ENCODE measurements at regions not wholly inside any gene's neighbourhood (a gene's known extent, or its start where the extent isn't known, plus 50 kb on each side); places are given as distances from the start of the nearest gene placed in this dataset.

GRCh38 chr4:119745351-119745750 is 116.7 kb upstream of the PDE5A start:
- TF ChIP-seq POLR2A (IDR thresholded peaks at IDR 0.05) (no peak), CTCF (IDR thresholded peaks at IDR 0.05) (no peak), POLR2AphosphoS5 (IDR thresholded peaks at IDR 0.05; ENCODE audit: insufficient read depth in 1 of 2, low read depth in 1 of 2) (no peak)
- Histone ChIP-seq H3K4me1 (no peaks in the 10 kb centered on the region), H3K36me3 (no peaks in the 10 kb centered on the region), H3K9me3 (no peaks in the 10 kb centered on the region), H3K27ac (no peak overlapping the region), H3K4me3 (no peak overlapping the region), H3K27me3 (no peaks in the 10 kb centered on the region)
- no peak for DNase-seq (ENCODE audit: extremely low spot score in 2 of 2)
- intact Hi-C loops (cut with DNase I), result no loop called here

GRCh38 chr4:119744580-119744979 is 116.0 kb upstream of the PDE5A start:
- no peak overlapping the region for H3K27ac ChIP-seq
- no peak overlapping the region for H3K4me3 ChIP-seq
- H3K9me3 ChIP-seq, result no peaks in the 10 kb centered on the region
- no peaks in the 10 kb centered on the region for H3K4me1 ChIP-seq
- intact Hi-C loops (cut with DNase I), result no loop called here
- DNase-seq (ENCODE audit: extremely low spot score in 2 of 2), result no peak
- TF ChIP-seq CTCF (IDR thresholded peaks at IDR 0.05), result no peak
- no peak for TF ChIP-seq POLR2A (IDR thresholded peaks at IDR 0.05)
- no peak for TF ChIP-seq POLR2AphosphoS5 (IDR thresholded peaks at IDR 0.05; ENCODE audit: insufficient read depth in 1 of 2, low read depth in 1 of 2)
- H3K27me3 ChIP-seq, result no peaks in the 10 kb centered on the region
- no peaks in the 10 kb centered on the region for H3K36me3 ChIP-seq

- Histone ChIP-seq H3K4me1 (no peaks in the 10 kb centered on the region), H3K27ac (no peak overlapping the region), H3K9me3 (no peaks in the 10 kb centered on the region), H3K4me3 (no peak overlapping the region), H3K36me3 (no peaks in the 10 kb centered on the region), H3K27me3 (no peaks in the 10 kb centered on the region)
- TF ChIP-seq CTCF (IDR thresholded peaks at IDR 0.05) (no peak), POLR2AphosphoS5 (IDR thresholded peaks at IDR 0.05; ENCODE audit: insufficient read depth in 1 of 2, low read depth in 1 of 2) (no peak), POLR2A (IDR thresholded peaks at IDR 0.05) (no peak)
- no peak for DNase-seq (ENCODE audit: extremely low spot score in 2 of 2)
- intact Hi-C loops (cut with DNase I), result no loop called here
Observed at GRCh38 chr4:119743644-119744043, 115.0 kb upstream of the PDE5A start.

DNA sequence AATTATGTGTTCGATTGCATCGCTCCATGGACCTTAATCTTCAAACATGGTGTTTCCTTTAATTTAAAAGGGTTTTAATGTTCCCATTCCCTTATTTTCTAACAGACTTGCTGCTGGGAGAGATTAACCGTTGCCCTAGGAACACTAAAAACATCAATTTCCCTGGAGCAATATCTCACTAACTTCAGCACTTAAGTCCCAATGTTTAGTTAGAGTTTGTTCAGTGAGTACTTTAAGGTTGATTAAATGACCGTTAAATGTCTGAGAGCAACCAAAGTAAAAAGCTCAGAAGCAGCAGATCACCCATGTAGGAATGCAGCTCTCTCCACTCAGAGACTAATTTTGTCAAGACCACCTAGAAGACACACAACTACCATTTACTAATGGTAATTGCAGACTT is 111.2 kb upstream of the PDE5A start:
- DNase-seq (ENCODE audit: extremely low spot score in 2 of 2), result no peak
- no peak overlapping the region for H3K27ac ChIP-seq

DNA sequence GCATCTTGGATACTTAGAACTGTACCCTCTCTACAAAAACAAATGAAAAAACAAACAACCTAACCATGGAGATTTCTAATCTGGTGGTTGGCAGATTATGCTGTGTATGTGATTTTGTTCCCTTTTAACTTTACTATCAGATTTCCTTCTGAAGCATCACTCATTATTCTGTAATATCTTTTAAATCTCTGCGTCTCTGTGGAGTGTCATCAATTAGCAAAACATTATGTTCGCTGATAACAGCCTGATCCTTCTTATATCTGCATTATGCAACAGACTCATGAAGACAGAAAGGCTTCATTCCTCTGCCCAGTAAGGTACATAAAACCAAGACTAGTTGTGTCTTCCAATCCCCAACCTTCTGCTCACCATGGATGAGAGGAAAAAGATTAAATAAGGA is 110.3 kb upstream of the PDE5A start:
- no peak overlapping the region for H3K27ac ChIP-seq
- H3K4me1 ChIP-seq, result peaks cover 6% of the 10 kb centered on the region

More for the DNA sequence above, 111.2 kb upstream of the PDE5A start:
- intact Hi-C loops (cut with DNase I), result no loop called here
- peaks cover 2% of the 10 kb centered on the region for H3K4me1 ChIP-seq
- TF ChIP-seq POLR2AphosphoS5 (IDR thresholded peaks at IDR 0.05; ENCODE audit: insufficient read depth in 1 of 2, low read depth in 1 of 2) (no peak), CTCF (IDR thresholded peaks at IDR 0.05) (no peak), POLR2A (IDR thresholded peaks at IDR 0.05) (no peak)
- no peak overlapping the region for H3K4me3 ChIP-seq
- H3K27me3 ChIP-seq, result no peaks in the 10 kb centered on the region
- H3K9me3 ChIP-seq, result no peaks in the 10 kb centered on the region
- no peaks in the 10 kb centered on the region for H3K36me3 ChIP-seq

More for the DNA sequence above, 110.3 kb upstream of the PDE5A start:
- H3K36me3 ChIP-seq, result no peaks in the 10 kb centered on the region
- no peak overlapping the region for H3K4me3 ChIP-seq
- intact Hi-C loops (cut with DNase I), result no loop called here
- no peak for DNase-seq (ENCODE audit: extremely low spot score in 2 of 2)
- TF ChIP-seq POLR2AphosphoS5 (IDR thresholded peaks at IDR 0.05; ENCODE audit: insufficient read depth in 1 of 2, low read depth in 1 of 2), result no peak
- no peak for TF ChIP-seq POLR2A (IDR thresholded peaks at IDR 0.05)
- no peak for TF ChIP-seq CTCF (IDR thresholded peaks at IDR 0.05)
- H3K9me3 ChIP-seq, result no peaks in the 10 kb centered on the region
- H3K27me3 ChIP-seq, result no peaks in the 10 kb centered on the region

Data from vagina (tissue), 2 donors.